Adipocyte (in vitro differentiated cells): ENCODE measurements at regions not wholly inside any gene's neighbourhood (a gene's known extent, or its start where the extent isn't known, plus 50 kb on each side); places are given as distances from the start of the nearest gene placed in this dataset.
"Not testable (repeated sequence)": the region's sequence is repeated elsewhere in the genome, so short reads cannot be mapped to it uniquely, and the experiment has no call there.

ENCODE experiments used
- DNase-seq: peaks from one replicate; pipeline ENCODE4 v3.0.0-alpha.2; 2015; ENCODE audit warnings: low read depth
- H3K27me3 ChIP-seq: replicated peaks from 2 replicates; pipeline ENCODE4 v1.7.0; 2013; ENCODE audit warnings: mild to moderate bottlenecking, low read length, moderate library complexity; ENCODE audit not compliant: control insufficient read depth, insufficient read depth
- H3K36me3 ChIP-seq: 2 replicates; pipeline ENCODE4 v1.7.0; 2013; ENCODE audit warnings: low read length, mild to moderate bottlenecking, moderate library complexity; ENCODE audit not compliant: control insufficient read depth, insufficient read depth, severe bottlenecking
- H3K4me1 ChIP-seq: 2 replicates; pipeline ENCODE4 v1.7.0; 2013; ENCODE audit warnings: mild to moderate bottlenecking, low read length, moderate library complexity; ENCODE audit not compliant: control insufficient read depth, insufficient read depth
- H3K4me3 ChIP-seq: 2 replicates; pipeline ENCODE4 v1.7.0; 2013; ENCODE audit warnings: mild to moderate bottlenecking, low read length, moderate library complexity
- H3K9ac ChIP-seq: 2 replicates; pipeline ENCODE4 v1.7.0; 2013; ENCODE audit warnings: mild to moderate bottlenecking, low read length, moderate library complexity
- H3K9me3 ChIP-seq: 2 replicates; pipeline ENCODE4 v1.7.0; 2013; ENCODE audit warnings: mild to moderate bottlenecking, low read length, moderate library complexity; ENCODE audit not compliant: control insufficient read depth

DNA sequence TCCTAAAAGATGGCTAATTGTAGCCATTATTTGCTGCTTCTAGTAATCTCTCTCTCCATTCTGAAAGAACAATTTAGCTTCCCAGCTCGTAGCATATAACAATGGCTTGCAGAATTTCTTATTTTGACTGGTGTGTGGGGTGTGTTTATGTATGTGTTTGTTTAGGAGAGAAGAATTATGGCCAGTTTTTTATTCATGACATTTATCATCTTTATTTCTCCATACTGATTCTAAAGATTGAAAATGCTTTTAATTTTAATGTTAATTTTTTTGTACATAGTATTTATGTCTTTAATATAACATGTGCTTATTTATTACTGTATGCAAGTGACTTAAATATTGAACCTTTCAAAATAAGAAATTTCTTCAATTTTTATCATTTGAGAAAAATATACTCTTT lies 115.8 kb upstream of the TMTC4 start:
- H3K9me3 ChIP-seq, result peaks cover 17% of the 10 kb centered on the region
- no peak overlapping the region for H3K4me3 ChIP-seq
- no peaks in the 10 kb centered on the region for H3K36me3 ChIP-seq
- no peak overlapping the region for H3K9ac ChIP-seq
- peaks cover 4% of the 10 kb centered on the region for H3K4me1 ChIP-seq
- no peaks in the 10 kb centered on the region for H3K27me3 ChIP-seq
- DNase-seq, result no peak

DNA sequence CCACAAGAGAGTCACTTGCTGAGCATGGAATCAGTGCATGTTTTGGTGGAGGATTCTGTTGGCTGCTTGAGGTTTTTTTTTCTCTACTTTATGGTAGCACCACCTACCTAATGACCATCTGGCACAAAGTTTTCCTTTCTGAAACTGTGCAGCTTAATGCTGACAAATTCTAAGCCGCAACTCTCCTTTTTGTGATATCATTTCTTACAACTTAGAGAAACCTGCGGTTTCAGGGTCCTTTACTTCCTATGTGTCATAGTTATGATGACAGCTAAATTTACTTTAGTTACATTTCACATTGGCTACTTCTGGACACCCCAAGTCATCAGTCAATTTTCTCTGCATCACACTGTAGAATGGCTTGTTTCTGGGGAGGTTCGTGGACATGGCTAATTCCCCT lies 115.4 kb upstream of the TMTC4 start:
- no peak for DNase-seq
- Histone ChIP-seq H3K36me3 (no peaks in the 10 kb centered on the region), H3K9ac (no peak overlapping the region), H3K27me3 (no peaks in the 10 kb centered on the region), H3K4me1 (peaks cover 4% of the 10 kb centered on the region), H3K4me3 (no peak overlapping the region), H3K9me3 (peaks cover 17% of the 10 kb centered on the region)

DNA sequence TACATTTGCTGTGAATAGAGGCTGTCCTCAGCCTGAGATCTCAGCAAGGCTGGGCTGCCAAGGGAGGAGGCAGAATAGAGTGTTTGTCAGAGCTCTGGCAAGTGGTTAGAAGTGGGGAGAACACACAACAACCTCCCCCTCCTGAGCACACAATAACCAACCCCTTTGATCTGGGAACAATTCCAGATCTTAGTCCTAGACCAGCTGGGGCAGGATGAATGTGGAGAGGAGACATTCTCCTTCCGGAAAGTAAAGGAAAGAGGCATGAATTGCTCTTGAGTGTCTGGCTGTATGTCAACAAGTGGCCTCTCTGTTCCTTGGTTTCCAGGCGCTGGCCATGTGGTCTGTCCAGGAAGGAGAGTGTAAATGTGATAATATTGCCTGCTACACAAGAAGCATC lies 114.9 kb upstream of the TMTC4 start:
- no peak overlapping the region for H3K9ac ChIP-seq
- H3K9me3 ChIP-seq, result peaks cover 16% of the 10 kb centered on the region
- H3K4me1 ChIP-seq, result peaks cover 4% of the 10 kb centered on the region
- H3K4me3 ChIP-seq, result no peak overlapping the region
- no peaks in the 10 kb centered on the region for H3K27me3 ChIP-seq
- no peaks in the 10 kb centered on the region for H3K36me3 ChIP-seq
- no peak for DNase-seq

DNA sequence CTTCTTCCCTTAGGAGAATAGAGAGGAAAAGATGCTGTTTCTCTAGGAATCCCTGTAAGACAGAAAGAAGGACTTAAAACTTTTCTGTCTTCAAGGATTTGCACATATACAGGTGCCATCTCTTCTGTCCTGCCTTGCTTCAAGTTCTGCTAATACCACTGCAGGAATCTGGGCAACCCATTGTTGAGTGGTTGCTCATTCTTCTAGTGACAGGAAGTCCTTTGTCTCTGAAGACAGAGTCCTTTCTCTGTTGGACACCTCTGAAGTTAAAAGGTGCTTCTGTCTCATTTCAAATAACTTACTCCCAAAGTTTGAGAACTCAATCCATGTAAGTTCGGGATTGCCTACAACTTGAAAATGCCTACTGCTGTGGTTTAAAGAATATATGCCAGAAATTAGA lies 114.4 kb upstream of the TMTC4 start:
- no peak for DNase-seq
- no peaks in the 10 kb centered on the region for H3K27me3 ChIP-seq
- H3K4me3 ChIP-seq, result no peak overlapping the region
- no peak overlapping the region for H3K9ac ChIP-seq
- peaks cover 4% of the 10 kb centered on the region for H3K4me1 ChIP-seq
- H3K9me3 ChIP-seq, result peaks cover 12% of the 10 kb centered on the region
- H3K36me3 ChIP-seq, result no peaks in the 10 kb centered on the region

DNA sequence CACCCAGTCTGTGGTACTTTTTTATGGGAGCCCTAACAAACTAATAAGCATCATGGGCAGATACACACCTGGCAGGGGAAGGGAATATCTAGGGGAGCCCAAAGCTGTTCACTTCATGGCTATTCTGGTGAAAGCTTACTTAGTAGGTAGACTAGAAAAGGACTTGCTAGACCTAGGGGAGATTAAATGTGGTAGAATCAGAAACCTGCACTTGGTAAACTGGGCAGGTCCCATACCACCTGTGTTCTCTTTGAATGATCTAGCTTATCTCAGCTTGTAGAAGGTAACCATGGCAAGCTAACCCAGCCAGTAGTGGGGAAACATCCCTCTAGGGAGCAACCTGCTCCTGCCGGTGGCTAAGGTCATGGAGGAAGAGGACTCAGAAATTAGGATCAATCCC lies 113.9 kb upstream of the TMTC4 start:
- DNase-seq, result no peak
- H3K36me3 ChIP-seq, result no peaks in the 10 kb centered on the region
- no peak overlapping the region for H3K4me3 ChIP-seq
- H3K4me1 ChIP-seq, result peaks cover 4% of the 10 kb centered on the region
- no peak overlapping the region for H3K9ac ChIP-seq
- H3K9me3 ChIP-seq, result peaks cover 9% of the 10 kb centered on the region
- no peaks in the 10 kb centered on the region for H3K27me3 ChIP-seq

DNA sequence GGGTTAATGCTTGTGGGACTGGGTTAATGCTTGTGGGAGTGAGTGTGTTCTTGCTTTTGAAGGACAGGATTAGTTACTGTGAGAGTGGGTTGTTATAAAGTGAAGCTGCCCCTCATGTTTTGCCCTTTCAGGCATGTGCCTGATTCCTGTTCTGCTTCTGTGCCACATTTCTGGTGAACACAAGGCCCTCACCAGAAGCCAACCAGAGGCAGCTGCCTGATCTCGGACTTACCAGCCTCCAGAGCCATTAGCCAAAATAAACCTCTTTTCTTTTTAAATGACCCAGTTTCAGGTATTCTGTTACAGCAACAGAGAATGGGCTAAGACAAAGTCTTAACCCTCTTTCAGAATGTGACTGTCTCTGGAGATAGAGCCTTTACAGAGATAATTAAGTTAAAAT lies 113.3 kb upstream of the TMTC4 start:
- Histone ChIP-seq H3K4me3 (no peak overlapping the region), H3K36me3 (no peaks in the 10 kb centered on the region), H3K9ac (no peak overlapping the region), H3K4me1 (peaks cover 4% of the 10 kb centered on the region), H3K9me3 (peaks cover 9% of the 10 kb centered on the region), H3K27me3 (no peaks in the 10 kb centered on the region)
- DNase-seq, result no peak

DNA sequence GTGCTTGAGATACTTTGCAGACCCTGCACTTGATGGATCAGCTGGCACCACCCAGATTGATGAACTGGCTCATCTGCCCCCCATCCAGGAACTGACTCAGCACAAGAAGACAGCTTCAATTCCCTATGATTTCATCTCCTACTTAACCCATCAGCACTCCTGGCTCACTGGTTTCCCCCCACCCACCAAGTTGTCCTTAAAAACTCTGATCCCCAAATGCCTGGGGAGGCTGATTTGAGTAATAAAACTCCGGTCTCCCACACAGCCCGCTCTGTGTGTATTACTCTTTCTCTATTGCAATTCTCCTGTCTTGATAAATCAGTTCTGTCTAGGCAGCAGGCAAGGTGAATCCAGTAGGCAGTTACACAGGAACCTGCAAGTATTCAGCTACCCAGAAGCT lies 102.1 kb upstream of the TMTC4 start:
- not testable (repeated sequence) for H3K27me3 ChIP-seq, H3K36me3 ChIP-seq, H3K9ac ChIP-seq, H3K4me1 ChIP-seq, DNase-seq, H3K9me3 ChIP-seq, H3K4me3 ChIP-seq

DNA sequence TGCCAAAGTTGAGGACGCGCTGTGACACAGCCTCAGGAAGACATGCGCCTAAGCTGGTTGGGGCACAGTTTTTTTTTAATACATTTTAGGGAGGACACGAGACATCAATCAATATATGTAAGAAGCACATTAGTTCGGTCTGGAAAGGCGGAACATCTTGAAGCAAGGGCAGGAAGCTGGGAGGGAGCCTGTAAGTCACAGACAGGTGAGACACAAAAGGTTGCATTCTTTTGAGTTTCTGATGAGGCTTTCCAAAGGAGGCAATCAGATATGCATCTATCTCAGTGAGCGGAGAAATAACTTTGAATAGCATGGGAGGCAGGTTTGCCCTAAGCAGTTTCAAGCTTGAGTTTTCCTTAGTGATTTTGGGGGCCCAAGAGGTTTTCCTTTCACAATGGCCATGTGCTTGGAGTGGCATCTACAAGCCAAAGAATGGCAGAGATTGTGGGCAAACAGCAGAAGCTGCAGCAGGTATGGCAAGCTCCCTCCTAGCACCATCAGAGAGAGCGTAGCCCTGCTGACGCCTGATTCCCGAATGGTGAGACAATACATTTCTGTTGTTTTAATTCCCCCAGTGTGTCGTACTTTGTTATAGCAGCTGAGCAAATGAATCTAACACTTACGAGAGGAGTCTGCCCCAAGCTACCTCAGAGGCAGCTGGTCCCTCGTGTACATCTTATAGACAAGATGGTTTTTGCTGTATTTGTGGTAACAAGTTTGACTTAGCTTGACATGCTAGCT lies 99.5 kb upstream of the TMTC4 start:
- Histone ChIP-seq H3K4me3 (no peak overlapping the region), H3K36me3 (no peaks in the 10 kb centered on the region), H3K27me3 (no peaks in the 10 kb centered on the region), H3K4me1 (no peaks in the 10 kb centered on the region), H3K9me3 (peaks cover 3% of the 10 kb centered on the region), H3K9ac (no peak overlapping the region)
- no peak for DNase-seq

DNA sequence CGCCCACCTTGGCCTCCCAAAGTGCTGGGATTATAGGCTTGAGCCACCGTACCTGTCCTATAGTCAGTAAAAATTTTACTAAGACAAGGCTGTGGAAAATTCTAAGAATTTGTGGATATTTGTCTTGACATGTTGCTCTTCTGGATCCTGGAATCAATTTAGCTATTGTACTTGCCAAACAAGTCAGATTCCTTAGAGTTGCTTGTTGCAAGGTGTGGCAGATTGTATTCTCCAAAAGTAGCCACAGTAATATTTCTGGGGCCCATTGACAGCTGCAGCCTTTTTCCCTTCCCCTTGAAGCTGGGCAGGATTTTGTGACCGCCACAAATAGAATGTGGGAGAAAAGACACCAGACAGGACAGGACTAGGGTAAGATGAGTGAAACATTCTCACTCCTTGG lies 98.8 kb upstream of the TMTC4 start:
- H3K9ac ChIP-seq, result no peak overlapping the region
- H3K36me3 ChIP-seq, result no peaks in the 10 kb centered on the region
- peaks cover 3% of the 10 kb centered on the region for H3K9me3 ChIP-seq
- H3K4me3 ChIP-seq, result no peak overlapping the region
- H3K4me1 ChIP-seq, result no peaks in the 10 kb centered on the region
- no peak for DNase-seq
- no peaks in the 10 kb centered on the region for H3K27me3 ChIP-seq

DNA sequence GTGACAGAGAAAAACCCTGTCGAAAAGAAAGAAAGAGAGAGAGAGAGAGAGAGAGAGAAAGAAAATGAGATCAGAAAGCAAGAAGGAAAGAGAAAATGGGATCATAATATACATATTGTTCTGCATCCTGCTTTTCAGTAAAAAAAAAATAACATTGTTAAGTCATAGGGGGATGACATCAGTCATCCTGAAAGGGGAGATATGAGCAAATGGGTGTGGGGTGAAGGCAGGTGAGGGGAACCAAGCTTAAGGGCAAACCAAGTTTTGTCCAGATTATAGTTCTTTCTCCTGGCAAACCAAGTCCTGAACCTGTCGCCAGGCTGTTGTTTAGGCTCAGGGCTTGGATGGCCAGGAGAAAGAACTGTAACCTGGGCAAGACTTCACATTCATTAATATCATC lies 92.6 kb upstream of the TMTC4 start:
- Histone ChIP-seq H3K27me3 (no peaks in the 10 kb centered on the region), H3K9ac (no peak overlapping the region), H3K9me3 (peaks cover 3% of the 10 kb centered on the region), H3K4me1 (no peaks in the 10 kb centered on the region), H3K36me3 (no peaks in the 10 kb centered on the region), H3K4me3 (no peak overlapping the region)
- no peak for DNase-seq

DNA sequence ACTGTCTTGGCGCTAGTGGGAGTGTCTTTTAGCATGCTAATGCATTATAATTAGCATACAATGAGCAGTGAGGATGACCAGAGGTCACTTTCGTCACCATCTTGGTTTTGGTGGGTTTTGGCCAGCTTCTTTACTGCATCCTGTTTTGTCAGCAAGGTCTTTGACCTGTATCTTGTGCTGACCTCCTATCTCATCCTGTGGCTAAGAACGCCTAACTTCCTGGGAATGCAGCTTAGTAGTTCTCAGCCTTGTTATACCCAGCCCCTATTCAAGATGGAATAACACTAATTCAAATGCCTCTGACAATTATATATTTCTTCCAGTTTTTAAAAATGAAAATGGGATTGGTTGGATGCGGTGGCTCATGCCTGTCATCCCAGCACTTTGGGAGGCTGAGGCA lies 92.0 kb upstream of the TMTC4 start:
- H3K4me1 ChIP-seq, H3K27me3 ChIP-seq, H3K4me3 ChIP-seq, H3K36me3 ChIP-seq, H3K9me3 ChIP-seq, H3K9ac ChIP-seq, DNase-seq: not testable (repeated sequence)

DNA sequence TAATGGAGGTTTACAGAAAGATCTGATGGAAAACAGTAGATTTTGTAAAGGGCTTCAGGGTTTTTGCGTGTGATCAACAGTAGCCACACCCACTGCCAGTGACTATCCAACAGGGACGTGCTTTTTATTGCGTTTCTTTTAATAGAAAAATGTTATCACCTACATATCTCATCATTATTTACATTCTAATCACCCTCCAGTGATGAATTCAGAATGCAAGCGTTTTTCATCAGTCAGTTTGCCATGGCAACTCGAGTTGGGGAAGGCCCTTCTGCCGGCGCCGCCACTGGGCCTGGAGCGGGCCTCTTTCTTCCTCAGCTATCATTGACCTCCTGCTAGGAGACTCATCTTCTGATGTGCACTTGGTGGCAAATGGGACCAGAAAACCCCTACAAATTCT lies 90.3 kb upstream of the TMTC4 start:
- no peaks in the 10 kb centered on the region for H3K27me3 ChIP-seq
- no peak for DNase-seq
- no peak overlapping the region for H3K9ac ChIP-seq
- no peaks in the 10 kb centered on the region for H3K9me3 ChIP-seq
- no peak overlapping the region for H3K4me3 ChIP-seq
- H3K4me1 ChIP-seq, result no peaks in the 10 kb centered on the region
- H3K36me3 ChIP-seq, result no peaks in the 10 kb centered on the region
